A673 (cell line): ENCODE measurements at regions not wholly inside any gene's neighbourhood (a gene's known extent, or its start where the extent isn't known, plus 50 kb on each side); places are given as distances from the start of the nearest gene placed in this dataset.
"Not testable (repeated sequence)": the region's sequence is repeated elsewhere in the genome, so short reads cannot be mapped to it uniquely, and the experiment has no call there.

Experiments
- BruUV-seq: library from RNA; stranded (reverse); fragments of 400-500 nt; replicated peaks from 2 replicates; lab custom pipeline; 2021; lab: Mats Ljungman, UMichigan
- CTCF ChIA-PET: fragments of 300-600 bp; sonication (Branson Sonifier 250); formaldehyde crosslinking; loops from one replicate; lab custom pipeline; 2022; ENCODE audit warnings: antibody characterized with exemption; lab: Charles Lee
- POLR2A ChIA-PET: fragments of 300-600 bp; sonication (Branson Sonifier 250); formaldehyde crosslinking; loops from one replicate; lab custom pipeline; 2022; ENCODE audit warnings: antibody characterized with exemption; ENCODE audit not compliant: low non-redundant PET; lab: Charles Lee
- DNase-seq: peaks from one replicate; pipeline ENCODE4 v3.0.0-alpha.2; 2015; ENCODE audit warnings: low spot score
- H3K27ac ChIP-seq: fragments of 200-600 bp; sonication (generic); 2 replicates; pipeline ENCODE4 v1.5.1; 2016; ENCODE audit warnings: mixed run types, low read depth, mild to moderate bottlenecking, mixed read lengths, antibody characterized with exemption, low read length; ENCODE audit not compliant: poor library complexity, severe bottlenecking
- H3K27me3 ChIP-seq: fragments of 200-600 bp; sonication (generic); replicated peaks from 2 replicates; pipeline ENCODE4 v1.6.1; 2017; ENCODE audit warnings: mixed run types, low read depth, mild to moderate bottlenecking, mixed read lengths, antibody characterized with exemption, low read length; ENCODE audit not compliant: insufficient read depth, poor library complexity
- H3K36me3 ChIP-seq: fragments of 200-600 bp; sonication (generic); 2 replicates; pipeline ENCODE4 v1.6.1; 2016; ENCODE audit warnings: mixed run types, mild to moderate bottlenecking, mixed read lengths, antibody characterized with exemption, low read length; ENCODE audit not compliant: insufficient read depth, poor library complexity, severe bottlenecking
- H3K4me1 ChIP-seq: fragments of 200-600 bp; sonication (generic); 2 replicates; pipeline ENCODE4 v1.6.1; 2017; ENCODE audit warnings: mixed run types, mild to moderate bottlenecking, mixed read lengths, antibody characterized with exemption, low read length; ENCODE audit not compliant: insufficient read depth, poor library complexity, severe bottlenecking
- H3K4me3 ChIP-seq: fragments of 200-600 bp; sonication (generic); 2 replicates; pipeline ENCODE4 v1.5.1; 2016; ENCODE audit warnings: low read depth, mixed run types, mild to moderate bottlenecking, mixed read lengths, low read length; ENCODE audit not compliant: poor library complexity, severe bottlenecking
- H3K9me3 ChIP-seq: fragments of 200-600 bp; sonication (generic); 2 replicates; pipeline ENCODE4 v1.6.1; 2016; ENCODE audit warnings: mixed run types, low read depth, mild to moderate bottlenecking, mixed read lengths, antibody characterized with exemption, low read length; ENCODE audit not compliant: poor library complexity, severe bottlenecking
- EZH2 ChIP-seq: fragments of 200-600 bp; sonication (generic); IDR thresholded peaks from 2 replicates; pipeline ENCODE4 v1.6.1; 2017; ENCODE audit warnings: borderline replicate concordance, low read depth, mild to moderate bottlenecking, mixed read lengths, antibody characterized with exemption, low read length; ENCODE audit not compliant: poor library complexity, severe bottlenecking
- intact Hi-C: fragments of 100-400 bp; cut with micrococcal nuclease; formaldehyde crosslinking; loops from one replicate; pipeline ENCODE4 v1.10.0; 2022; ENCODE audit not compliant: unreplicated experiment
- TF ChIP-seq, protein P1 (sequence below): fragments of 300-800, 200-600 bp; sonication (generic); conservative IDR thresholded peaks from 2 replicates; pipeline ENCODE4 v1.5.1; 2017; ENCODE audit warnings: low read depth, mild to moderate bottlenecking, antibody characterized with exemption, low read length, moderate library complexity, mixed read lengths

DNA sequence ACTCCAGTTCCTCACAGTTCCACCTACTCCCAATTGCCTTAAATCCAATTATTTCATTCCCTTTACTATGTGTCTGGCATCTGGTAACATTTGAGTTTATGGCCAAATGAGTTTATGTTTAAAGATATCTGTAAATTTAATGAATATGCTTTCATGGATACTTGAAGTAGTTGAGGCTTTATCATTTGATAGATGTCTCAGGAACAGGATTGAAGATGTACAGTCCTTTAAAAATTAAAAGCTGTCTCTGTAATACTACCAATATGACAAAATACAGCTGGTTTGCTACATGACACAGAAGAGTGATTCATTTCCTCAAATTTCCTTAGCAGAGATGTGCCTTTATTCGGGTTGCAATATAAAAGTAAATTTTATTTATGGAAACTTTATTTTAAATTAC lies 2326.0 kb upstream of the ACO1 start:
- POLR2A ChIA-PET, result no interaction called here

DNA sequence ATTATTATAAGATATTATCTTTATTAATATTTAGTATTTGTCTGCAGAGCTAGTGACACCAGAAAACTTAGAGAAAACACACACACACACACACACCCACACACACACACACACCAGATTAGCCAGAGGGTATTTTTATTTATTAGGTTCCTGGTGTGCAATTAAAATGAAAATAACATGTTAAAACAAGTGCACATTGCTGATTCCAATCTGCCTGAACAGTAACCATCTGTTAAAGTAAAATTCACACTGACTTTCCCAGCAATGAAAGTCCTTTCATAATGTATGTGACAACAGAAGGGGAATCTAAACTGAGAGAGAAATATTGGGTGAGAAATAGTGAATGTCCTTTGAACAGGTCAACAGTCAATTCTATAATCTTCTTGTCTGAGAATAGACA lies 2323.5 kb upstream of the ACO1 start:
- CTCF ChIA-PET, result no interaction called here
- Histone ChIP-seq H3K4me1 (no peaks in the 10 kb centered on the region), H3K27ac (no peak overlapping the region), H3K4me3 (no peak overlapping the region), H3K36me3 (no peaks in the 10 kb centered on the region), H3K9me3 (no peaks in the 10 kb centered on the region), H3K27me3 (no peaks in the 10 kb centered on the region)
- no TSS peak for BruUV-seq
- TF ChIP-seq, protein P1, sequence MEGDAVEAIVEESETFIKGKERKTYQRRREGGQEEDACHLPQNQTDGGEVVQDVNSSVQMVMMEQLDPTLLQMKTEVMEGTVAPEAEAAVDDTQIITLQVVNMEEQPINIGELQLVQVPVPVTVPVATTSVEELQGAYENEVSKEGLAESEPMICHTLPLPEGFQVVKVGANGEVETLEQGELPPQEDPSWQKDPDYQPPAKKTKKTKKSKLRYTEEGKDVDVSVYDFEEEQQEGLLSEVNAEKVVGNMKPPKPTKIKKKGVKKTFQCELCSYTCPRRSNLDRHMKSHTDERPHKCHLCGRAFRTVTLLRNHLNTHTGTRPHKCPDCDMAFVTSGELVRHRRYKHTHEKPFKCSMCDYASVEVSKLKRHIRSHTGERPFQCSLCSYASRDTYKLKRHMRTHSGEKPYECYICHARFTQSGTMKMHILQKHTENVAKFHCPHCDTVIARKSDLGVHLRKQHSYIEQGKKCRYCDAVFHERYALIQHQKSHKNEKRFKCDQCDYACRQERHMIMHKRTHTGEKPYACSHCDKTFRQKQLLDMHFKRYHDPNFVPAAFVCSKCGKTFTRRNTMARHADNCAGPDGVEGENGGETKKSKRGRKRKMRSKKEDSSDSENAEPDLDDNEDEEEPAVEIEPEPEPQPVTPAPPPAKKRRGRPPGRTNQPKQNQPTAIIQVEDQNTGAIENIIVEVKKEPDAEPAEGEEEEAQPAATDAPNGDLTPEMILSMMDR, result no peak
- TF ChIP-seq EZH2, result no peak
- POLR2A ChIA-PET, result no interaction called here
- no peak for DNase-seq
- intact Hi-C loops, result no loop called here

More for the DNA sequence above, 2326.0 kb upstream of the ACO1 start:
- H3K27ac ChIP-seq, result no peak overlapping the region
- H3K36me3 ChIP-seq, result no peaks in the 10 kb centered on the region
- no peaks in the 10 kb centered on the region for H3K27me3 ChIP-seq
- CTCF ChIA-PET, result no interaction called here
- H3K4me3 ChIP-seq, result no peak overlapping the region
- TF ChIP-seq, protein P1, result no peak
- TF ChIP-seq EZH2, result no peak
- intact Hi-C loops, result no loop called here
- no peaks in the 10 kb centered on the region for H3K9me3 ChIP-seq
- H3K4me1 ChIP-seq, result no peaks in the 10 kb centered on the region
- BruUV-seq, result no TSS peak
- no peak for DNase-seq

DNA sequence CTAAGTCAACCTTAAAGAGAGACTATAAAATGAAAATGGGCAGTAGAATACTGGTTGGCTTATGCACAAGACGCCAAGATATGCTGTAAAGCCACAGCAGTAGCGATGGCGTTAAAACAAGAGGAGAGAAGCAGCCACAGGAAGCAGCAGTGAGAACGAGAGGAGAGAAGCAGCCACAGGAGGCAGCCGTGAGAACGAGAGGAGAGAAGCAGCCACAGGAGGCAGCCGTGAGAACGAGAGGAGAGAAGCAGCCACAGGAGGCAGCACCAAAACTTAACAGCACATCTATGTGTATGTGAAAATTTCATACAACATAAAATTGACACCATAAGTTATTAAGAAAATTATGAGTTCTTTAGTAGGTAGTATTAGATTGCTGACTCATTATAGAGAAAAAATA lies 2318.6 kb upstream of the ACO1 start:
- ChIA-PET POLR2A (interaction anchor here (0.8 kb wide), 1 partner anchor 168 kb away, joined by 7 read pairs; no protein-coding TSS in a partner anchor), CTCF (no interaction called here)
- no TSS peak for BruUV-seq
- intact Hi-C loops, result no loop called here
- Histone ChIP-seq H3K9me3 (no peaks in the 10 kb centered on the region), H3K27ac (no peak overlapping the region), H3K4me3 (no peak overlapping the region), H3K27me3 (no peaks in the 10 kb centered on the region), H3K36me3 (no peaks in the 10 kb centered on the region), H3K4me1 (no peaks in the 10 kb centered on the region)
- TF ChIP-seq, protein P1, result peak; percentile 37
- no peak for TF ChIP-seq EZH2
- DNase-seq, result no peak

DNA sequence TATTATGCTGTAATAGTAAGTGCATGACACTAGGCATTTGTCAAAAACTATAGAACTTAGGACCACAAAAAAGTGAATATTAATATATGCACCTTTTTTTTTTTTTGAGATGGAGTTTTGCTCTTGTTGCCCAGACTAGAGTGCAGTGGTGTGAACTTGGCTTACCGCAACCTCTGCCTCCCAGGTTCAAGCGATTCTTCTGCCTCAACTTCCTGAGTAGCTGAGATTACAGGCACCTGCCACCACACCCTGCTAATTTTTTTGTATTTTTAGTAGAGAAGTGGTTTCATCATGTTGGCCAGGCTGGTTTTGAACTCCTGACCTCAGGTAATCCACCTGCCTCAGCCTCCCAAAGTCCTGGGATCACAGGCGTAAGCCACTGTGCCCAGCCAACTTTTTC lies 2315.2 kb upstream of the ACO1 start:
- H3K9me3 ChIP-seq, H3K4me1 ChIP-seq, DNase-seq, H3K4me3 ChIP-seq, H3K36me3 ChIP-seq, H3K27ac ChIP-seq, H3K27me3 ChIP-seq, POLR2A ChIA-PET, intact Hi-C loops, BruUV-seq, CTCF ChIA-PET: not testable (repeated sequence)
